DND-41 (cell line): ENCODE measurements at regions not wholly inside any gene's neighbourhood (a gene's known extent, or its start where the extent isn't known, plus 50 kb on each side); places are given as distances from the start of the nearest gene placed in this dataset.

Experiments used
- ATAC-seq: fragments of 200-7000 bp; cut with Tn5 transposase; 3 replicates; pipeline ENCODE4 v1.9.1; 2021; ENCODE audit warnings: low read depth; ENCODE audit not compliant: insufficient read depth
- DNase-seq: peaks from one replicate; pipeline ENCODE4 v3.0.0-alpha.2; 2020
- H2AFZ ChIP-seq: 2 replicates; pipeline ENCODE4 v1.6.0; 2012; ENCODE audit warnings: low read depth, low read length
- H3K27ac ChIP-seq: 2 replicates; pipeline ENCODE4 v1.5.1; 2012; ENCODE audit warnings: low read length, inconsistent platforms
- H3K27me3 ChIP-seq: fragments of 200-600 bp; sonication (generic); 2 replicates; pipeline ENCODE4 v1.6.0; 2012; ENCODE audit warnings: low read length, mild to moderate bottlenecking, inconsistent platforms; ENCODE audit not compliant: insufficient read depth, poor library complexity
- H3K36me3 ChIP-seq: 2 replicates; pipeline ENCODE4 v1.5.1; 2012; ENCODE audit warnings: low read length, inconsistent platforms; ENCODE audit not compliant: insufficient read depth
- H3K4me1 ChIP-seq: 2 replicates; pipeline ENCODE4 v1.5.1; 2012; ENCODE audit warnings: mild to moderate bottlenecking, low read length; ENCODE audit not compliant: insufficient read depth
- H3K4me2 ChIP-seq: 2 replicates; pipeline ENCODE4 v1.6.0; 2012; ENCODE audit warnings: mild to moderate bottlenecking, moderate library complexity, low read length, inconsistent platforms; ENCODE audit not compliant: insufficient read depth
- H3K4me3 ChIP-seq, 2 experiments: fragments of 200-600 bp in 1 of 2; shearing (Covaris generic) in 1 of 2; 2 replicates each; pipeline ENCODE4 v1.5.1; 2012 to 2016; ENCODE audit warnings: inconsistent platforms in 2 of 2, low read length in 2 of 2, mild to moderate bottlenecking in 2 of 2, low read depth in 1 of 2, moderate library complexity in 1 of 2
- H3K79me2 ChIP-seq: 2 replicates; pipeline ENCODE4 v1.6.0; 2012; ENCODE audit warnings: low read length, inconsistent platforms; ENCODE audit not compliant: insufficient read depth
- H3K9ac ChIP-seq: 2 replicates; pipeline ENCODE4 v1.6.0; 2012; ENCODE audit warnings: low read depth, mild to moderate bottlenecking, inconsistent platforms, low read length, moderate library complexity
- H3K9me3 ChIP-seq: 2 replicates; pipeline ENCODE4 v1.5.1; 2012; ENCODE audit warnings: low read length, moderate library complexity, mild to moderate bottlenecking, inconsistent platforms; ENCODE audit not compliant: insufficient read depth, severe bottlenecking
- H4K20me1 ChIP-seq: 2 replicates; pipeline ENCODE4 v1.6.0; 2012; ENCODE audit warnings: low read length; ENCODE audit not compliant: insufficient read depth
- EZH2 ChIP-seq: IDR thresholded peaks from 3 replicates; pipeline ENCODE4 v1.6.1; 2012; ENCODE audit warnings: borderline replicate concordance, low read depth, mild to moderate bottlenecking, moderate library complexity, low read length, inconsistent platforms; ENCODE audit not compliant: severe bottlenecking
- TF ChIP-seq, protein P1 (sequence below): IDR thresholded peaks from 2 replicates; pipeline ENCODE4 v1.5.1; 2012; ENCODE audit warnings: borderline replicate concordance, low read length, moderate library complexity, mild to moderate bottlenecking; ENCODE audit not compliant: poor library complexity, severe bottlenecking; ENCODE audit errors: extremely low read depth

DNA sequence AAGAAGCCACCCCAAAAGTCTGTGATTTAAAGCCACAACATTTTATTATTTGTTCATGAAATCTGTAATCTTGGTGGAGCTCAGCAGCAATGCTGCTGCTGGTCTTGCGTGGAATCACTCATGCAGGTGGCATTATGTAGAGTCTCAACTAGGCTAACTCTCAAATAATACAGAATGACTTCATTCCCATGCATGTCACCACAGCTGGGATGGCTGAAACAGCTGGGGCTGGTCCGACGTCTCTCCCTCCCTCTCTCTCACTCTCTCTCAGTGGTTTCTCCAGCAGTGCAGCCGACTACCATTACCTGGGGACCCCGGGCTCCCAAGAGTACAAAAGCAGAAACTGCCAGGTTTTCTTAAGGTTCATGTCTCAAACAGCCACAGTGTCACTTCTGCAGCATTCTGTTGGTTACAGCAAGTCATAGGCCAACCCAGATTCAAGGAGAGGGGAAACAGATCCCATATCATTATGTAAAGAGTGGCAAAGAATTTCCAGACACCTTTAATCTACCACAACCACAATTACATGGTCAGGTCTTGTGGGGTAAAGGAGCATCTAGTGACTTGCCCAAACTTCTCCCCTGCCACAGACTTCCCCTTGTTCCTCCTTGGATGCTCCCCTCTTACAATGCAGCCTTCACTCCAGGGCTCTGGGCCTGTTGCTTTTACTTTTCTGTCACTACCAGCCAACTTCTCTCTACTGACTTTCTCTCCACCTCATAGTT, 192.0 kb upstream of the HMGA2 start:
- no peak for TF ChIP-seq EZH2
- Histone ChIP-seq H3K27me3 (no peaks in the 10 kb centered on the region), H4K20me1 (no peaks in the 10 kb centered on the region), H3K79me2 (no peaks in the 10 kb centered on the region), H3K9me3 (no peaks in the 10 kb centered on the region), H3K9ac (no peak overlapping the region), H3K4me2 (no peak overlapping the region), H3K4me1 (no peaks in the 10 kb centered on the region), H3K36me3 (no peaks in the 10 kb centered on the region), H2AFZ (no peak overlapping the region), H3K4me3 (no peak overlapping the region), H3K27ac (no peak overlapping the region)
- ATAC-seq: no peak
- no peak for DNase-seq

DNA sequence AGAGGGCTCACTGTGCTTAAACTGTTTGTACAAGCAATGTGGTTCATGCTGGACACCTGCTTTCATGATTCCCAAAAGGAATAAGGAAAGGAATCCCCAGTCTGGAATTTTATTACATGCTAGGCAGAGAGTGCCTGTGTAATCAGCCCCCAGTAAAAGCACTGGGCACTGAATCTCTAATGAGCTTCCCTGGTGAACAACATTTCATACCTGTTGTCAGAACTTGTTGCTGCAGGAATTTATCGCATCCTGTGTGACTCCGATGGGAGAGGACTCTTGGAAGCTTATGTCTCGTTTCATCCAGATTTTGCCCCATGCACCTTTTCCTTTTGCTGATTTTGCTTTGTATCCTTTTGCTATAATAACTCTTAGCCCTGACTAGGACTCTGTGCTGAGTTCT, 190.2 kb upstream of the HMGA2 start:
- H2AFZ ChIP-seq: no peak overlapping the region
- H3K4me1 ChIP-seq: no peaks in the 10 kb centered on the region
- no peaks in the 10 kb centered on the region for H3K9me3 ChIP-seq
- no peak overlapping the region for H3K9ac ChIP-seq
- H4K20me1 ChIP-seq: no peaks in the 10 kb centered on the region
- TF ChIP-seq EZH2: no peak
- TF ChIP-seq, protein P1, sequence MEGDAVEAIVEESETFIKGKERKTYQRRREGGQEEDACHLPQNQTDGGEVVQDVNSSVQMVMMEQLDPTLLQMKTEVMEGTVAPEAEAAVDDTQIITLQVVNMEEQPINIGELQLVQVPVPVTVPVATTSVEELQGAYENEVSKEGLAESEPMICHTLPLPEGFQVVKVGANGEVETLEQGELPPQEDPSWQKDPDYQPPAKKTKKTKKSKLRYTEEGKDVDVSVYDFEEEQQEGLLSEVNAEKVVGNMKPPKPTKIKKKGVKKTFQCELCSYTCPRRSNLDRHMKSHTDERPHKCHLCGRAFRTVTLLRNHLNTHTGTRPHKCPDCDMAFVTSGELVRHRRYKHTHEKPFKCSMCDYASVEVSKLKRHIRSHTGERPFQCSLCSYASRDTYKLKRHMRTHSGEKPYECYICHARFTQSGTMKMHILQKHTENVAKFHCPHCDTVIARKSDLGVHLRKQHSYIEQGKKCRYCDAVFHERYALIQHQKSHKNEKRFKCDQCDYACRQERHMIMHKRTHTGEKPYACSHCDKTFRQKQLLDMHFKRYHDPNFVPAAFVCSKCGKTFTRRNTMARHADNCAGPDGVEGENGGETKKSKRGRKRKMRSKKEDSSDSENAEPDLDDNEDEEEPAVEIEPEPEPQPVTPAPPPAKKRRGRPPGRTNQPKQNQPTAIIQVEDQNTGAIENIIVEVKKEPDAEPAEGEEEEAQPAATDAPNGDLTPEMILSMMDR: no peak
- no peak overlapping the region for H3K27ac ChIP-seq
- H3K27me3 ChIP-seq: no peaks in the 10 kb centered on the region
- no peak for DNase-seq
- H3K4me2 ChIP-seq: no peak overlapping the region
- H3K36me3 ChIP-seq: no peaks in the 10 kb centered on the region
- no peak for ATAC-seq
- H3K79me2 ChIP-seq: no peaks in the 10 kb centered on the region
- H3K4me3 ChIP-seq: no peak overlapping the region

DNA sequence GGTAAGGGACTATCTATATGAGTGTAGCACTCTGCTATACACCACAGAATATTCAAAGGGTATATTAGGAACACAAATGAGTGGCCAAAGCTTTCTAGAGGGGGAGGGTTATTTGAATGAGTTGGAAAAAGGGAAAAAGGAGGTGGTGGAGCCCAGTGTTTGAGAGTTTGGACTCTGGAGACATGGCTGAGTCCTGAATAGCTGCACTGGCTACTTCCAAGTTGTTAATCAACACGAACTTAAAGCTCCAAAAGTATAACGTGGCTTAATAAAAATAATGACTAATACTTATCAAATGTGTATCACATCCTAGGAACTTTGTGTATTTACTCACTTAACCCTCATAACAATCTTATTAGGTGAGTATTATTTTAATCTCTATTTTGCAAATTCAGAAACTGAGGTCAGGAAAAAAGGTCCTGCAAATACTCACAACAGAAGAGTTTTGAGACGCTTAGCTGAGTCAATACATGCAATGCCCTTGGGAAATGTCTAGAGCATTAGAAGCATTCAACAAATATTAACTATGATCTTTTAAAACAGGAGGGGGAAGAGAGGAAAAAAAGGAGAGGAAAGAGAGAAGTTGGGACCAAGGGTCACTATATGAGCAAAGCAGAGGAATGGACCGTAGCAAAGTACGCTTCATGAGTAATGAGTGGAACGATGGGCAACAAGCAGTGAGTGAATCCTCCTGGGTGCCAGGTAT, 189.5 kb upstream of the HMGA2 start:
- Histone ChIP-seq H3K27me3 (no peaks in the 10 kb centered on the region), H3K4me2 (no peak overlapping the region), H3K9ac (no peak overlapping the region), H3K9me3 (no peaks in the 10 kb centered on the region), H3K36me3 (no peaks in the 10 kb centered on the region), H3K27ac (no peak overlapping the region), H2AFZ (no peak overlapping the region), H4K20me1 (no peaks in the 10 kb centered on the region), H3K4me3 (no peak overlapping the region), H3K79me2 (no peaks in the 10 kb centered on the region), H3K4me1 (no peaks in the 10 kb centered on the region)
- ATAC-seq (no peak), DNase-seq (no peak)
- no peak for TF ChIP-seq EZH2
- TF ChIP-seq, protein P1: no peak

DNA sequence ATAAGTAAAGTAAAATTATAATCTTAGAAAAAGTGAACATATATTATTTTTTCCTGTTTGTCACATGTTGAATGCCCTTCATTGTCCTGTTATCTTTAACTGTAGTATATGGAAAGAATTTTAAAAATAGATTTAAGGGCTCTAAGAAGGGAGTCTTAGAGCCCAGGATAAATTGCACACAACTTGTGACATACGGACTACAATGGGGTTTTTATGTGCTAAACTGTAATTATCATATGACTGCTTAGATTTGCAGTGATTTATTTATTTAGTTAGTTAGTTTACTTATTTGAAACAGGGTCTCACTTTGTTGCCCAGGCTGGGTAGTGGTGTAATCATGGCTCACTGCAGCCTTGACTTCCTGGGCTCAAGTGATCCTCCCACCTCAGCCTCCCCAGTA, 187.8 kb upstream of the HMGA2 start:
- H3K27ac ChIP-seq: no peak overlapping the region
- no peaks in the 10 kb centered on the region for H3K9me3 ChIP-seq
- ATAC-seq (no peak), DNase-seq (no peak)
- H3K4me1 ChIP-seq: no peaks in the 10 kb centered on the region
- TF ChIP-seq, protein P1: no peak
- no peak for TF ChIP-seq EZH2
- H3K36me3 ChIP-seq: no peaks in the 10 kb centered on the region
- no peaks in the 10 kb centered on the region for H3K79me2 ChIP-seq
- H3K4me3 ChIP-seq: no peak overlapping the region
- H4K20me1 ChIP-seq: no peaks in the 10 kb centered on the region
- no peak overlapping the region for H3K4me2 ChIP-seq
- H3K27me3 ChIP-seq: no peaks in the 10 kb centered on the region
- no peak overlapping the region for H3K9ac ChIP-seq
- no peak overlapping the region for H2AFZ ChIP-seq
